NT2/D1 (cell line): ENCODE measurements at regions not wholly inside any gene's neighbourhood (a gene's known extent, or its start where the extent isn't known, plus 50 kb on each side); places are given as distances from the start of the nearest gene placed in this dataset.

Experiments used
- SUZ12 ChIP-seq: IDR thresholded peaks from 2 replicates; pipeline ENCODE4 v1.6.1; 2011; ENCODE audit not compliant: insufficient read length, insufficient read depth; ENCODE audit errors: extremely low read depth
- YY1 ChIP-seq: IDR thresholded peaks from 2 replicates; pipeline ENCODE4 v1.6.1; 2011; ENCODE audit not compliant: insufficient read length, insufficient read depth
- ZNF274 ChIP-seq: IDR thresholded peaks from 2 replicates; pipeline ENCODE4 v1.6.1; 2011; ENCODE audit warnings: mild to moderate bottlenecking, low read depth, low read length

GRCh38 chr2:128413014-128413717 is 94.5 kb upstream of the HS6ST1 start:
- TF ChIP-seq YY1 (no peak), SUZ12 (no peak), ZNF274 (no peak)
